ENCODE measurements at regions not wholly inside any gene's neighbourhood (a gene's known extent, or its start where the extent isn't known, plus 50 kb on each side); places are given as distances from the start of the nearest gene placed in this dataset.

DNA sequence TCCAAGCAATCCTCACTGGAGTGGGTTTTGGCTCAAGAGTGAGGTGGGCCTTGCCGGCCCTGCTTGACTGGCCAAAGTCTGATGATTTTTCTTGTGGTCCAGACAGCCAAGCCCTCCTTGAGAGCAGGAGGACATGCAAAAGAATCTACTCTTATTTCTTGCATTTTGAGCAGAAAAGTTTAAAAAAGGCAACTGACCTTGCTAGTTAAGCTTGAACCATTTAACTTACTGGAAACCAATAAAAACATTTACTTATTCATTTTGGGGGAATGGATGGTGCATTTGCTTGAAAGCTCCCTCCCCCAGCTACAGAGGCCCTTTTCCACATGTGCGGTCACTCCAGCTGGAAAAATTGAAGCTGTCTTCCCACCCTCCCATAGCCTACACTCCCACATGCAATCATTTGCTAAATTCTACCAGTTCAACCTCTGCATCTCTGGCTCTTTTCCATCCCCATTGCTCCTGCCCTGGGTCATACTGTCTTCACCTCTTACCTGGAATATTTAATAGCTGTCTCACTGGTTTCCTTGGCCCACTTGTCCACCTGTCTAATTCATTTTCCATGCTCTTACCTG lies 527.9 kb downstream of the DHX35 start (continued):
- TF ChIP-seq TAF7 (optimal IDR thresholded peaks at IDR 0.05; ENCODE audit: borderline replicate concordance, low read depth, low read length) = no peak
